ENCODE measurements at regions not wholly inside any gene's neighbourhood (a gene's known extent, or its start where the extent isn't known, plus 50 kb on each side); places are given as distances from the start of the nearest gene placed in this dataset.

DNA sequence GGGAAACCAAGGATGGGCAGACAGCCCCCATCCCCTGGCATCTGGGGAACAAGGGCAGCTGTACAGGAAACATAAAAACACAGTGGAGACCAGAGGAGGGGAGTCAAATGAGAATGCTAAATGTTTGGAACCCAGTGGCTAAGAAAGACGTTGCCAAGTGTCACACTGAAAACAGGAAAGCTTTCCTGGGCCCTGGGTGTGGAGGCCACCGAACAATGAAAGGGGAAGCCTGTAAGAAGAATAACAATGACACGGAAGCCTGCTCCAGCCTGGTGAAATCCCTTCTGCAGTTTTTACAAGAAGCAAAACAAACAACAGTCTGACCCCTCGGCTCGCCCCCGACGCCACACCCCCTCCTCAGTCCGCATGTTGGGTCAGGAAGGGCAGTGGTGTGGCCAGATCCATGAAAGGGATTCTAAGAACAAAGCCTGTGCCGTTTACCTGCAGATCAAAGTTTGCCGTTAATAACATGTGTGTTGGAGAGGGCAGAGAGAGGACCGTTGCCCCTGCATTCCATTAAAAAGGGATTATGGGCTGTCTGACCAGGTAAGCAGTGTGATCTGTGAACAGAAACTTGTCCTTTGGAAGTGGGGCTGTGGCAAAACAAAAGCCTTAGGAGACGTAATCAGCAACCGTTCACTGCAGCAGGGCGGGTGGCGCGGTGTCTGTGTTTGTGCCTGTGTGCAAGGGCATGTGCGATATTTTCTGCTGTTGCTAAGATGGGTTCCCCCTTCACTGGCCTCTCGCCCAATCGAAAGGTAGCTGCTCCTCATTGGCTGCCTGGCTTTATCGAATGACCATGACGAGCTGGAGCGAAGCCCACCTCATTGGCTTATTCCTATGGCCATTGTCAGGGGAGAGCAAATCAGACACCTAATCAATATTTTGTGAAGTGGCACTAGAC, 113.7 kb upstream of the BLID start:
- Mint-ChIP-seq H3K9me3 (no peaks in the 10 kb centered on the region), H3K27me3 (no peaks in the 10 kb centered on the region), H3K4me1 (no peaks in the 10 kb centered on the region), H3K36me3 (no peaks in the 10 kb centered on the region), H3K4me3 (no peak overlapping the region), H3K27ac (no peak overlapping the region)
- POLR2A ChIA-PET = no interaction called here
- ATAC-seq (ENCODE audit: low read depth) = no peak
- DNase-seq = no peak

DNA sequence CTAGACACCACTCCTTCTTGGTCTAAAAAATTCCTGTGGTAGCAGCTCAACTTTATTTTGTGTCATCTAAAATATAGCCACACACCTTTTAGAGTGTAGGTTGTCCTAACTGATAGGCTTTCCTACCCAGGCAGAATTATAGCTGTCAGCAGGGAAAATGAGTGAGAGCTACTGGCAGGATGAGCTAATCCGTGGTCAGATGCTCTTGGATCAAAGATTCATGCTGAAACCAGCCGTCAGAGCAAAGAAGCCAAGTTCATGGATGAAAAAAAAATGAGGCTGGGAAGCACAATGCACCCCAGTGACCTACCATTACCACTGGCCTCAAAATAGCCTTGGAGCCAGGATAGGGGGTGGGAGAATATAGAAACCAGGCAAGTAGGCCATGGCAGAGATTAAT, 113.1 kb upstream of the BLID start:
- ATAC-seq (ENCODE audit: low read depth) (no peak), DNase-seq (no peak)
- Mint-ChIP-seq H3K36me3 (no peaks in the 10 kb centered on the region), H3K4me1 (no peaks in the 10 kb centered on the region), H3K27ac (no peak overlapping the region), H3K27me3 (no peaks in the 10 kb centered on the region), H3K4me3 (no peak overlapping the region), H3K9me3 (no peaks in the 10 kb centered on the region)
- POLR2A ChIA-PET = no interaction called here

DNA sequence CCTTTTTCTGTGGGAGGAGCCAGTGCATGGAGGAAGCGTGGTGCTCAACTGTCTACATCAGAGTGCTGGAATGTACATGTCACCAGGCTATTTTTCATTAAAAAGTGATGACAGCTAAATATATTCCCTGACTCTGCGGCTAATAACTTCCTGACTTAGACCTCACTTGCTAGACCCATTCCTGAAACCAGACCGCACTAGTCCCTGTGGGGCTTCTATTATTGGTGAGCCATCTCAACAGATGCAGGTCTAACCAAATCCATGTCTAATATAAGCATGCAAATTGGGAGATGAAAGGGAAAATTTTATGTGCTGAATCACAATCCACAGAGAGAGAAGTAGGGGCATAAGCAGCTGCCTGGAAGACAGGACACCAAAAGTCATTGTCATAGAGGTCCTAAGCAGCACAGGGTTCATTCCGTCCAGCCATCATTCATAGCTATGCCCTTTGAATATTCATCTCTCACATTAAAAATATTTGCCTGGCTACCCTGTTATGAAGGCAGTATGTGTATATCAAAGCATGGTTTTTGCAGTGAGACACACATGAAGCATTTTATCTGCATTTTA, 110.9 kb upstream of the BLID start:
- no peak for DNase-seq
- Mint-ChIP-seq H3K27me3 (no peaks in the 10 kb centered on the region), H3K4me1 (no peaks in the 10 kb centered on the region), H3K9me3 (no peaks in the 10 kb centered on the region), H3K27ac (no peak overlapping the region), H3K4me3 (no peak overlapping the region), H3K36me3 (no peaks in the 10 kb centered on the region)
- no peak for ATAC-seq (ENCODE audit: low read depth)
- POLR2A ChIA-PET = no interaction called here

DNA sequence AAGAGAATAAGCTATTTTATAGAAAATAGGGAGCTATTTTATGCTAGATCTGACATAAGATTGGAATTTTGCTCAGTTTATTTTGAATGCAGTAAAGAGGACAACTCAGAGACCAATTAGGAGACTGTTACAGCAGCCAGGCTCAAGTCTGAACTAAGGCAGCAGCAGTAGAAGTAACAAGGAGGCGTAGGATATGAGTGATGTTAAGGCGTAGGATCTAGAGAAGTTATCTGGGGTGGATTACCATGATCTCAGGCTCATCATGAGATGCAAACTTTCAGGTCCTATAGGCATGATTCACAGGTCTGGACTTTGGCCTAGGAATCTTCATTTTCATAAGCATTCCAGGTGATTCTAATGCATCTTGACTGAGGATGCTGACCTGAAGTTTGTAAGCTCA, 108.9 kb upstream of the BLID start:
- DNase-seq = no peak
- Mint-ChIP-seq H3K4me1 (no peaks in the 10 kb centered on the region), H3K36me3 (no peaks in the 10 kb centered on the region), H3K27me3 (no peaks in the 10 kb centered on the region), H3K4me3 (no peak overlapping the region), H3K9me3 (no peaks in the 10 kb centered on the region), H3K27ac (no peak overlapping the region)
- POLR2A ChIA-PET = no interaction called here
- ATAC-seq (ENCODE audit: low read depth) = no peak

DNA sequence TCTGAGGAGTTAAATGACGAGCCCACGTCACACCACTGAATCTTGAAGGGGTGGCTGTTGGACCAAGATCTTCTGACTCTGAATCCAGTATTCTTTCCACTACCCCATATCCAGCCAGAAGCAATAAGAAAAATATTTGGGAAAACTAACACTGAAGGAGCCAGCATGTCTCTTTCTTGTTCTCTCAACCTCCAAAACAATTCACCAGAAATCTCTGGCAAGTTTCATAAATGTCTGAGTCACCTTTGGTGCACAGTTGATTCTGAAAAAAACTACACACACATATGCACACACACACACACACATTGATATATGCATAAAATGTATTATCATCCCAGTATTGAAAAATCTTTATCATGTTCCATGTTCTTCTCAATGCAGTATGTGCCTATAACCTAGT, 104.3 kb upstream of the BLID start:
- Mint-ChIP-seq H3K9me3 (no peaks in the 10 kb centered on the region), H3K27ac (no peak overlapping the region), H3K4me1 (no peaks in the 10 kb centered on the region), H3K4me3 (no peak overlapping the region), H3K36me3 (no peaks in the 10 kb centered on the region), H3K27me3 (no peaks in the 10 kb centered on the region)
- DNase-seq (no peak), ATAC-seq (ENCODE audit: low read depth) (no peak)
- POLR2A ChIA-PET = no interaction called here

DNA sequence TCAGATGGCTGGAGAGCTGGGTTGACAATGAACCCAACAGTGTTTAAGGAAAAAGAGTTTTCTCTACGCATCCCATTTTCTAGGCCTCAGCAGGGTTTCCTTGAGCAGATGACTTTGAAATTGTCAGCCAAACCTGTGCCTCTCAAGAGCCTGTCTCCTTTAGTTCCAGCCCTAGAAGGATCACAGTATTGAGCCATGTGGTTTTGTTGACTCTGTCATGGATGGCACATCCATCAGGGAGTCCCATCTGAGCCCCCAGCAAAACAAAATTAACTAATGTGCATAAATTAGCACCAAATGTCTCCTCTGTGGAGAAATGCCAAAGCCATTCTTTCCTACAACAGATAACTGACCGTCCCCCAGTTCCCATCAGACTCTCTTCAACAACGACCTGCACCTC, 103.8 kb upstream of the BLID start:
- Mint-ChIP-seq H3K27me3 (no peaks in the 10 kb centered on the region), H3K4me3 (no peak overlapping the region), H3K36me3 (no peaks in the 10 kb centered on the region), H3K4me1 (no peaks in the 10 kb centered on the region), H3K27ac (no peak overlapping the region), H3K9me3 (no peaks in the 10 kb centered on the region)
- DNase-seq (no peak), ATAC-seq (ENCODE audit: low read depth) (no peak)
- POLR2A ChIA-PET = no interaction called here

DNA sequence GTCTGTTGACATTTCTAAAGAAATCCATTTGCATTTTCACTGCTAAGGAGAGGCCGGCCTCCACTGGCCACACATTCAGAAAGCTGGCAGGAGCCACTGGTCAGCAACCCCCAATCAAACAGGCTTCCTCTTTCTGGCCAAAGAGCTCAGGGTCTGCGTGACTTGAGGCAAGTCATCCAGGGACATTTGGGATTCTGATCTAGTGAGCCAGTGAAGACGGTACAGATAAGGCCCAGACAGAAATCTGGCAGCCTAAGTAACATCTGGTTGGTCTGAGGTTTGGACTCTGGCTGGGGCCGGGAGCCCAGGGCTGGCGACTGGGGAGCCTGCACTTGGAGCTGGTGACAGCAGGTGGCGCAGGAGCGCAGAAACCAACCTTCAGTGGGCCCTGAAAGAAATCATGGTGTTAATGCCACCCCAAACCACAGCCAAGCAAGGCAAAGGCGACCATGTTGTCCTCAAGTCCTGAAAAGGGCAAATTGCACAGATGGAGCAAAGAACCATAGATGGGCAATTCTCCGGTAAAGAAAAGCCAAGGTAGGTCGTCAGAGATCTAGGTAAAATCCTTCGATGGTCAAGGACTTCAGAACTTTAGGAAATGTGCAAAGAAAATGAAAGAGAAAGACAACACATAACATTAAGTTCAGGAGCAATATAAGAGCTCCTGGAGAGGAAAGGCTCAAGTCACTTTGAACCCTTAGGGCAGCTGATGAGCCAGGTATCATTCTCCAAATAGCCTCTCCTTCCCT, 99.4 kb upstream of the BLID start:
- POLR2A ChIA-PET = no interaction called here
- H3K9me3 Mint-ChIP-seq = no peaks in the 10 kb centered on the region
- no peaks in the 10 kb centered on the region for H3K4me1 Mint-ChIP-seq
- ATAC-seq (ENCODE audit: low read depth) (peak; percentile 42), DNase-seq (peak; percentile 49)
- H3K4me3 Mint-ChIP-seq = no peak overlapping the region
- H3K27me3 Mint-ChIP-seq = no peaks in the 10 kb centered on the region
- no peak overlapping the region for H3K27ac Mint-ChIP-seq
- no peaks in the 10 kb centered on the region for H3K36me3 Mint-ChIP-seq

DNA sequence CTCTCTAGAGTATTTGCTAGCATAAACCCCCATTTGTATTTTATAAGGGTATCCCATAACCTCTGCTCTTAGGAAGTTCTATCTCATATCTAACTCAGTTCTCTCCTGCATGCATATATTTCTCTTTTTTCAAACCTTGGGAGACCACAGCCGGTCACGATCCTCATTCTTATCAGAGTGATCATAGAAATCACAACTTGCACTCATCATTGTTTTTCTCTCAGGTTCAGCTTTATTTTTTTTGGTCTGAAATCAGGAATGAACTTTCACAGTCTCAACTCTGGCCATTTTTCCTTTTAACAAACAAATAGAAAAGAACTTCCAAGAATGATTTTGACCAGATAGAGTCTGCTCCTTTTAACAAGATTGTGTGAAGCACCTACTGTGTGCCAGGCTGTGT, 98.6 kb upstream of the BLID start:
- ATAC-seq (ENCODE audit: low read depth) = no peak
- no peak overlapping the region for H3K27ac Mint-ChIP-seq
- no peak for DNase-seq
- H3K9me3 Mint-ChIP-seq = no peaks in the 10 kb centered on the region
- no peak overlapping the region for H3K4me3 Mint-ChIP-seq
- H3K27me3 Mint-ChIP-seq = no peaks in the 10 kb centered on the region
- H3K4me1 Mint-ChIP-seq = no peaks in the 10 kb centered on the region
- POLR2A ChIA-PET = no interaction called here
- H3K36me3 Mint-ChIP-seq = no peaks in the 10 kb centered on the region

DNA sequence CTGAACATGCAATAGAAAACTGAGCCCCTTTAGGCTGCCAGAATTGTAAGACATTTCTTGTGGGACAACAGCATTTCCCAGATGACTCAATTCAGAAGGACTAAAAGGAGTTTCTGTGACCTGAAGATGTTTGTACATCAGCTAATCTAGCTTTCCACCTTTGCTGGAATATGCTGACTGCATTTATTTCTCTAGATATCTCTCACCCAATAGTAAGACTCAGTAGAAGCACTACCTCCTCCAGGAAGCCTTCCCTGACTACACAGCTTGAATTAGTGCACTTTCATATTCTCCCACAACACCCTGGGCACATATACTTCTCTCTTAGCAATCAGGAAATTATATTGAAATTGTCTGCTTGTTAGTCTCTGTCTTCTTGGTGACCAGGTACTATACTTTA, 98.1 kb upstream of the BLID start:
- Mint-ChIP-seq H3K4me1 (no peaks in the 10 kb centered on the region), H3K4me3 (no peak overlapping the region), H3K9me3 (no peaks in the 10 kb centered on the region), H3K27me3 (no peaks in the 10 kb centered on the region), H3K27ac (no peak overlapping the region), H3K36me3 (no peaks in the 10 kb centered on the region)
- DNase-seq = no peak
- POLR2A ChIA-PET = no interaction called here
- ATAC-seq (ENCODE audit: low read depth) = no peak

DNA sequence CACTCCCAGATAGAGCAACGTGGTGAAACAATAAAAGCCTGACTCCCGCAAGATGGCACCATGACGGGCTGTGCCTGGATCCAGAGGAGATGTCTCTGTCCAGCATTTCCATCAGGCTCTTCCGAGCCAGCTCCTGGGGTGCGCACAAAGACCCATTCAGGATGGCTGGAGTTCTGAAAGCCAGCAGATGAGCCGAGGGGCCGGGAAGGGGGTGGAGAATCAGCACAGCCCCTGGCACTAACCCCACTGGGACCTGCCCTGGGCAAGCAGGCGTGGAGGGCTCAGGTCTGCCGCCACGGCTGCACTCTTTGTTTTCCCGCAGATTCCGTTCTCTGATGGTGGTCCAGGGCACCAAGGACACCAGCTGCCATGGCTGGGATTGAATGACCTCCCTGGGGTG, 97.2 kb upstream of the BLID start:
- H3K9me3 Mint-ChIP-seq = no peaks in the 10 kb centered on the region
- ATAC-seq (ENCODE audit: low read depth) = no peak

DNA sequence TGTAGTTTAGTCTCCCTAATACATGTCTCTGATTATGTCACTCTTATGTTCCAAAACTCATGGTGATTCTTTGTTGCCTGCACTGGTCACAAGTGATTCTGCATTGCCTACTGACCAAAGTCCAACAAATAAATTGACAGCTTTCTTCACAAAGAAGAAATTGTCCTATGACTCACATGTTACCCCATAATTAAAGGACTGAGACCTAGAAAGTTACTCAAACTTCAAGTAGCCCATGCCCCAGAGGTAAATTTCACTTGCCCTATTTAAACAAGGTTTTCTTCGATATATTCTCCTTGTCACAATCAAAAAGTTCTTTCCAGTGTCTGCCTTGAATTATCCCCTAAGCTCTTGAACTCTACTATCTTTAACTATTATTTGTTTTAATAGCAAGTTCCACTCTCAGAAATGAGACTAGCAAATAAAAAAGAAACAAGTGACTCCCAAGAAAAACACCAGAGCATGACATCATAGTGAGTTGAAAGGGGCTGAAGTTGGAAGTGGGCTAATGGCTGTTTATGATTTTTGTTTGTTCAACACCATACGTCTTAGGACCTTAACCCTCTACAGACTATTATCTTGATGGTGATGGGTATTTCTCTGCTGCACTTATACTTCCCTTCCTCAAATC, 94.5 kb upstream of the BLID start:
- no peaks in the 10 kb centered on the region for H3K9me3 Mint-ChIP-seq
- peaks cover 5% of the 10 kb centered on the region for H3K27me3 Mint-ChIP-seq
- no peaks in the 10 kb centered on the region for H3K4me1 Mint-ChIP-seq
- H3K4me3 Mint-ChIP-seq = no peak overlapping the region
- DNase-seq (no peak), ATAC-seq (ENCODE audit: low read depth) (no peak)
- no peak overlapping the region for H3K27ac Mint-ChIP-seq
- POLR2A ChIA-PET = no interaction called here
- no peaks in the 10 kb centered on the region for H3K36me3 Mint-ChIP-seq

More for the DNA sequence above, 97.2 kb upstream of the BLID start:
- Mint-ChIP-seq H3K27ac (no peak overlapping the region), H3K4me1 (no peaks in the 10 kb centered on the region), H3K27me3 (no peaks in the 10 kb centered on the region), H3K4me3 (no peak overlapping the region), H3K36me3 (no peaks in the 10 kb centered on the region)
- POLR2A ChIA-PET = no interaction called here
- no peak for DNase-seq

DNA sequence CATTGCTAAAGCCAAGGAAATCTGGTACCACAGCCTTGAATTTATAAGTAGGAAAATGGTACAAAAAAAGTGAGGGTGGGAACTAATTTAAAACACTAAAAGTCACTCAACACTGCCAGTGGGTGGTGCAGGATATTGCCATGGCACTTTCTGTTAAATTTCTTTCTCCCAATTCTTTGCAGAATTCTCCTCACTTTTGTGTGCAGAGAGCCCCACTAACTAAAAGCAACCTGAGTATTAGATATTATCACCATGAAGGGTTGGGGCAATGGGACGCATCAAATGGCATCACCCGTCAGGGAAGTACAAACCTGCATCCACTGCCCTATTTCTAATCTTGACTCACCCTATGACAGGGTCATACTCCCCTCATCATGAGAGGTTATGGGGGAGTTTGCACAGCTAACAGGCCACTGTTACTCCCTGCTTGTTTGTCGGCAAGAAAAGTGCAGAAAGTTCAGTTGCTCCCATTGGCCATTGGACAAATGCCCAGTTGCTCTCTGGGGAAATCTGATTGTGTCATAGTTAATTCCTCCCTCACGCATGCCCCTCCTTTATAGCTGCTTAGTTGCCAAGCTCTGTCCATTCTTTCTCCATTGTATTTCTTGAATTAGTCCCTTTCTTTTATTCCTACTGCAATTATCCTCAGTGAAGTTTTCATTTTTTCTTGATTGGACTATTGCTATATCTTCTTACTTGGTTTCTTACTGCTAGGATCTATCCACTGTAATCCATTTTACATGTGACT, 93.8 kb upstream of the BLID start:
- no peaks in the 10 kb centered on the region for H3K4me1 Mint-ChIP-seq
- H3K27ac Mint-ChIP-seq = no peak overlapping the region
- no peaks in the 10 kb centered on the region for H3K36me3 Mint-ChIP-seq
- POLR2A ChIA-PET = no interaction called here
- H3K4me3 Mint-ChIP-seq = no peak overlapping the region
- peaks cover 9% of the 10 kb centered on the region for H3K27me3 Mint-ChIP-seq
- no peaks in the 10 kb centered on the region for H3K9me3 Mint-ChIP-seq
- no peak for DNase-seq
- no peak for ATAC-seq (ENCODE audit: low read depth)
